IMR-90 (cell line): ENCODE measurements at regions not wholly inside any gene's neighbourhood (a gene's known extent, or its start where the extent isn't known, plus 50 kb on each side); places are given as distances from the start of the nearest gene placed in this dataset.

Experiments
- ATAC-seq: fragments of 200-7000 bp; cut with Tn5 transposase; 2 replicates; pipeline ENCODE4 v1.9.1; 2020; ENCODE audit warnings: low read depth, mild to moderate bottlenecking, moderate library complexity
- BruUV-seq: library from RNA; stranded (reverse); fragments of 400-500 nt; replicated peaks from 2 replicates; lab custom pipeline; 2021; lab: Mats Ljungman, UMichigan
- CTCF ChIA-PET: fragments of 300-600 bp; formaldehyde crosslinking; extraction: SDS; loops from one replicate; lab custom pipeline; 2021; ENCODE audit warnings: antibody characterized with exemption; lab: Yijun Ruan, JAX
- POLR2A ChIA-PET: fragments of 300-600 bp; sonication (Branson Sonifier 250); formaldehyde crosslinking; loops from one replicate; lab custom pipeline; 2022; ENCODE audit warnings: antibody characterized with exemption; ENCODE audit not compliant: unreplicated experiment; lab: Charles Lee
- DNase-seq: peaks from one replicate; pipeline ENCODE4 v3.0.0; 2013
- H2AFZ ChIP-seq: replicated peaks from 2 replicates; pipeline ENCODE3; 2013; ENCODE audit warnings: low read length, mild to moderate bottlenecking; ENCODE audit not compliant: poor library complexity
- H2AK5ac ChIP-seq: 2 replicates; pipeline ENCODE4 v1.6.1; 2013; ENCODE audit warnings: low read depth, low read length, inconsistent platforms
- H2AK9ac ChIP-seq: replicated peaks from 2 replicates; pipeline ENCODE3; 2013; ENCODE audit warnings: mild to moderate bottlenecking, low read depth, low read length, moderate library complexity; ENCODE audit not compliant: poor library complexity
- H2BK120ac ChIP-seq: 2 replicates; pipeline ENCODE4 v1.6.1; 2013; ENCODE audit warnings: low read depth, low read length, inconsistent platforms
- H2BK15ac ChIP-seq: 3 replicates; pipeline ENCODE4 v1.6.1; 2013; ENCODE audit warnings: low read depth, low read length, inconsistent platforms
- H2BK20ac ChIP-seq: 2 replicates; pipeline ENCODE4 v1.6.1; 2013; ENCODE audit warnings: low read depth, mild to moderate bottlenecking, inconsistent platforms, low read length, moderate library complexity
- H2BK5ac ChIP-seq: 2 replicates; pipeline ENCODE4 v1.6.1; 2013; ENCODE audit warnings: mild to moderate bottlenecking, low read depth, low read length, inconsistent platforms; ENCODE audit not compliant: poor library complexity, severe bottlenecking
- H3K14ac ChIP-seq: replicated peaks from 2 replicates; pipeline ENCODE4 v1.6.1; 2013; ENCODE audit warnings: low read depth, low read length, inconsistent platforms
- H3K18ac ChIP-seq: 2 replicates; pipeline ENCODE4 v1.6.1; 2013; ENCODE audit warnings: low read depth, low read length, control low read depth
- H3K23ac ChIP-seq: 2 replicates; pipeline ENCODE4 v1.6.1; 2013; ENCODE audit warnings: low read depth, low read length, inconsistent platforms
- H3K27ac ChIP-seq: 2 replicates; pipeline ENCODE4 v1.5.1; 2013; ENCODE audit warnings: mild to moderate bottlenecking, control low read depth, low read length; ENCODE audit not compliant: insufficient read depth
- H3K27me3 ChIP-seq: 2 replicates; pipeline ENCODE4 v1.6.1; 2013; ENCODE audit warnings: low read length; ENCODE audit not compliant: control insufficient read depth, insufficient read depth
- H3K36me3 ChIP-seq: 2 replicates; pipeline ENCODE4 v1.6.1; 2013; ENCODE audit warnings: low read length, mixed read lengths; ENCODE audit not compliant: control insufficient read depth, insufficient read depth
- H3K4ac ChIP-seq: 2 replicates; pipeline ENCODE4 v1.6.1; 2013; ENCODE audit warnings: low read depth, low read length, inconsistent platforms
- H3K4me1 ChIP-seq: 2 replicates; pipeline ENCODE4 v1.6.1; 2013; ENCODE audit warnings: low read length, mixed read lengths; ENCODE audit not compliant: control insufficient read depth, insufficient read depth
- H3K4me2 ChIP-seq: 2 replicates; pipeline ENCODE4 v1.6.1; 2013; ENCODE audit warnings: low read depth, mild to moderate bottlenecking, control low read depth, low read length, moderate library complexity
- H3K4me3 ChIP-seq: 2 replicates; pipeline ENCODE4 v1.5.1; 2013; ENCODE audit warnings: low read depth, mild to moderate bottlenecking, control low read depth, low read length, moderate library complexity; ENCODE audit not compliant: insufficient read depth
- H3K56ac ChIP-seq: 2 replicates; pipeline ENCODE4 v1.6.1; 2013; ENCODE audit warnings: low read length, inconsistent platforms; ENCODE audit not compliant: insufficient read depth; ENCODE audit errors: extremely low read depth
- H3K79me1 ChIP-seq, 2 experiments: 2 replicates each; pipeline ENCODE4 v1.6.1; 2013; ENCODE audit warnings: low read length in 2 of 2, inconsistent platforms in 1 of 2, low read depth in 1 of 2
- H3K9ac ChIP-seq: 2 replicates; pipeline ENCODE4 v1.6.1; 2013; ENCODE audit warnings: low read depth, low read length, control low read depth
- H3K9me1 ChIP-seq: 2 replicates; pipeline ENCODE4 v1.6.1; 2013; ENCODE audit warnings: low read length, inconsistent platforms; ENCODE audit not compliant: insufficient read depth
- H3K9me3 ChIP-seq: 2 replicates; pipeline ENCODE4 v1.6.1; 2013; ENCODE audit warnings: low read length; ENCODE audit not compliant: control insufficient read depth, insufficient read depth
- H4K20me1 ChIP-seq: 2 replicates; pipeline ENCODE4 v1.6.1; 2013; ENCODE audit warnings: low read length, inconsistent platforms; ENCODE audit not compliant: insufficient read depth
- H4K5ac ChIP-seq: 2 replicates; pipeline ENCODE4 v1.6.1; 2013; ENCODE audit warnings: mild to moderate bottlenecking, low read depth, low read length, control low read depth
- H4K8ac ChIP-seq, 2 experiments: 2 replicates each; pipeline ENCODE4 v1.6.1; 2013; ENCODE audit warnings: low read depth in 2 of 2, low read length in 2 of 2, control low read depth in 1 of 2, inconsistent platforms in 1 of 2
- H4K91ac ChIP-seq: 2 replicates; pipeline ENCODE4 v1.6.1; 2013; ENCODE audit warnings: low read depth, low read length, inconsistent platforms; ENCODE audit not compliant: insufficient read depth
- BHLHE40 ChIP-seq: fragments of 150-350 bp; IDR thresholded peaks from 2 replicates; pipeline ENCODE4 v1.6.1; 2016; ENCODE audit warnings: mild to moderate bottlenecking, low read depth, low read length
- CEBPB ChIP-seq: IDR thresholded peaks from 2 replicates; pipeline ENCODE4 v1.6.1; 2012; ENCODE audit warnings: low read depth, low read length, improper control_type of control experiment
- MAZ ChIP-seq: IDR thresholded peaks from 2 replicates; pipeline ENCODE4 v1.6.1; 2012; ENCODE audit warnings: low read depth, mild to moderate bottlenecking, low read length, improper control_type of control experiment, moderate library complexity, borderline replicate concordance
- WGBS, 2 experiments: methylation state at CpG; one replicate each; pipeline versions ENCODE4 v1.1.5 to v1.1.7; 2013; ENCODE audit warnings: missing lambda C conversion rate in 2 of 2; ENCODE audit not compliant: insufficient read length in 1 of 2; ENCODE audit errors: extremely low coverage in 2 of 2; 5-methylcytosine and 5-hydroxymethylcytosine counted together
- dilution Hi-C: fragments of 300-500 bp; cut with HindIII; formaldehyde crosslinking; loops from one replicate; pipeline ENCODE4 v1.14.3; 2018; ENCODE audit warnings: low sequenced_read_pairs; ENCODE audit not compliant: unreplicated experiment
- in situ Hi-C: fragments of 300-500 bp; cut with MboI; formaldehyde crosslinking; loops from 3 replicates; pipeline ENCODE4 v1.14.3; 2019; ENCODE audit warnings: low sequenced_read_pairs, inconsistent platforms, mixed read lengths
- intact Hi-C: fragments of 100-400 bp; cut with micrococcal nuclease; formaldehyde crosslinking; loops from 2 replicates; pipeline ENCODE4 v1.10.0; 2022

GRCh38 chr12:59936534-59936933 is 340.7 kb downstream of the SLC16A7 start:
- DNase-seq, result no peak
- Histone ChIP-seq H2AK9ac (no peak overlapping the region), H3K27me3 (no peaks in the 10 kb centered on the region), H3K56ac (no peak overlapping the region), H4K5ac (no peak overlapping the region), H3K4me3 (no peak overlapping the region), H3K4me2 (no peak overlapping the region), H3K23ac (no peak overlapping the region), H3K18ac (no peak overlapping the region), H2AFZ (no peak overlapping the region), H4K20me1 (no peaks in the 10 kb centered on the region), H2BK20ac (no peak overlapping the region), H3K79me1 (no peaks in the 10 kb centered on the region), H3K4ac (0 out of 2 replicates have a peak overlapping the region, but pooled peaks have one; percentile 20), H2BK15ac (no peak overlapping the region), H3K4me1 (no peaks in the 10 kb centered on the region; the same call in 1 of the 2 replicates), H3K9me1 (no peaks in the 10 kb centered on the region), H3K14ac (no peak overlapping the region), H3K9me3 (no peaks in the 10 kb centered on the region), H4K8ac (no peak overlapping the region), H3K36me3 (no peaks in the 10 kb centered on the region), H2BK120ac (peak overlapping the region; percentile 26; the same call in 1 of the 2 replicates), H2AK5ac (no peak overlapping the region), H4K91ac (no peak overlapping the region; the same call in 1 of the 2 replicates), H3K9ac (no peak overlapping the region), H2BK5ac (no peak overlapping the region), H3K27ac (no peak overlapping the region)
- intact Hi-C loops (no loop called here), dilution Hi-C loops (no loop called here), in situ Hi-C loops (no loop called here)
- ATAC-seq, result no peak
- ChIA-PET CTCF (no interaction called here), POLR2A (no interaction called here)
- BruUV-seq, result no TSS peak
- TF ChIP-seq MAZ (no peak), BHLHE40 (no peak), CEBPB (no peak)
- WGBS, 2 experiments, result no CpG with 5 or more reads among the region's 3 CpGs
